PC-3 (cell line): ENCODE measurements at regions not wholly inside any gene's neighbourhood (a gene's known extent, or its start where the extent isn't known, plus 50 kb on each side); places are given as distances from the start of the nearest gene placed in this dataset.

Experiments
- CTCF ChIP-seq: fragments of 300-600 bp; sonication (generic); conservative IDR thresholded peaks from 2 replicates; pipeline ENCODE4 v1.5.1; 2017; ENCODE audit warnings: antibody characterized with exemption, low read depth, mild to moderate bottlenecking, low read length
- EZH2 ChIP-seq: fragments of 300-600 bp; sonication (generic); IDR thresholded peaks from one replicate; pipeline ENCODE4 v1.6.1; 2017; ENCODE audit warnings: antibody characterized with exemption, mild to moderate bottlenecking, low read length; ENCODE audit not compliant: unreplicated experiment
- EZH2phosphoT487 ChIP-seq: fragments of 300-600 bp; sonication (generic); IDR thresholded peaks from 2 replicates; pipeline ENCODE4 v1.6.1; 2018; ENCODE audit warnings: mild to moderate bottlenecking, antibody characterized with exemption, low read length, borderline replicate concordance

GRCh38 chr5:86689103-86689729 lies 71.5 kb downstream of the COX7C start:
- TF ChIP-seq EZH2phosphoT487, result no peak
- no peak for TF ChIP-seq CTCF
- no peak for TF ChIP-seq EZH2
